ENCODE measurements at regions not wholly inside any gene's neighbourhood (a gene's known extent, or its start where the extent isn't known, plus 50 kb on each side); places are given as distances from the start of the nearest gene placed in this dataset.

- DNase-seq (ENCODE audit: extremely low spot score): no peak
- ChIA-PET CTCF (no interaction called here), POLR2A (no interaction called here)
- no peak for TF ChIP-seq HDGF (IDR thresholded peaks at IDR 0.05; ENCODE audit: borderline replicate concordance)
- TF ChIP-seq NFRKB (IDR thresholded peaks at IDR 0.05): no peak
- TF ChIP-seq LEF1 (IDR thresholded peaks at IDR 0.05; ENCODE audit: borderline replicate concordance): no peak
- no peak for TF ChIP-seq FOXK2 (IDR thresholded peaks at IDR 0.05)
- no peak for TF ChIP-seq SUZ12 (IDR thresholded peaks at IDR 0.05)
- no peak for TF ChIP-seq FOXA1 (IDR thresholded peaks at IDR 0.05)
- no peak for TF ChIP-seq ELF4 (IDR thresholded peaks at IDR 0.05)
- no peak for TF ChIP-seq ARNT (IDR thresholded peaks at IDR 0.05)
- TF ChIP-seq, protein P1, sequence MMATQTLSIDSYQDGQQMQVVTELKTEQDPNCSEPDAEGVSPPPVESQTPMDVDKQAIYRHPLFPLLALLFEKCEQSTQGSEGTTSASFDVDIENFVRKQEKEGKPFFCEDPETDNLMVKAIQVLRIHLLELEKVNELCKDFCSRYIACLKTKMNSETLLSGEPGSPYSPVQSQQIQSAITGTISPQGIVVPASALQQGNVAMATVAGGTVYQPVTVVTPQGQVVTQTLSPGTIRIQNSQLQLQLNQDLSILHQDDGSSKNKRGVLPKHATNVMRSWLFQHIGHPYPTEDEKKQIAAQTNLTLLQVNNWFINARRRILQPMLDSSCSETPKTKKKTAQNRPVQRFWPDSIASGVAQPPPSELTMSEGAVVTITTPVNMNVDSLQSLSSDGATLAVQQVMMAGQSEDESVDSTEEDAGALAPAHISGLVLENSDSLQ (IDR thresholded peaks at IDR 0.05): no peak
- TF ChIP-seq ZNF384 (IDR thresholded peaks at IDR 0.05): no peak
- TF ChIP-seq TARDBP (IDR thresholded peaks at IDR 0.05): no peak
- no peak for TF ChIP-seq BHLHE40 (IDR thresholded peaks at IDR 0.05; ENCODE audit: borderline replicate concordance)
- TF ChIP-seq FOXM1 (IDR thresholded peaks at IDR 0.05; ENCODE audit: borderline replicate concordance): no peak
- no peak for TF ChIP-seq L3MBTL2 (conservative IDR thresholded peaks at IDR 0.05)
- TF ChIP-seq SP1 (IDR thresholded peaks at IDR 0.05): no peak
- TF ChIP-seq CTBP1 (IDR thresholded peaks at IDR 0.05; ENCODE audit: borderline replicate concordance): no peak
Measured at GRCh38 chr2:122743021-122743675, 987.7 kb downstream of the TSN start.

DNA sequence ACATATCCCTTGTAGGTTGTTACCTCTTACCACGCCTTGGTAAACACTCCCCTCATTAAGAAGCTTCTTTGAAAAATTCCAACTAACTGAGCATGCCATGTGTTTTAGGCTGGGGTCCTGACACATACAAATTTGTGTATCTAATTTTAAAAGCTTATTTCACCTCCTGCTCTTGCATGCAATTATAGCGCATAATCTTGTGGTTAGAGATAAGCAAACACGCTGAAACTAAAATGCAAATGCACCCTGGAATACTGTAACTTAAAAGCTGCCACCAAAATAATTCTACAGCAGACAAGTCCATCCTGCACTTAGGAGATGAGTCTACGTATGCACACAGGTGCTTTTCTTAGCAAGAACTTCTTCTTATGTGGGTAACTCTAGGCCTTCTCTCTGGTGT lies 990.2 kb downstream of the TSN start:
- CTCF ChIA-PET: no interaction called here
- POLR2A ChIA-PET: no interaction called here
- DNase-seq (ENCODE audit: extremely low spot score): no peak

GRCh38 chr2:122747670-122748069 lies 992.2 kb downstream of the TSN start:
- POLR2A ChIA-PET: no interaction called here
- DNase-seq (ENCODE audit: extremely low spot score): no peak
- CTCF ChIA-PET: no interaction called here
- TF ChIP-seq FOXM1 (IDR thresholded peaks at IDR 0.05; ENCODE audit: borderline replicate concordance) (no peak), ZNF384 (IDR thresholded peaks at IDR 0.05) (no peak), HDGF (IDR thresholded peaks at IDR 0.05; ENCODE audit: borderline replicate concordance) (no peak), CTBP1 (IDR thresholded peaks at IDR 0.05; ENCODE audit: borderline replicate concordance) (no peak), NFRKB (IDR thresholded peaks at IDR 0.05) (no peak), SP1 (IDR thresholded peaks at IDR 0.05) (no peak), ELF4 (IDR thresholded peaks at IDR 0.05) (no peak)

More for the DNA sequence above, 990.2 kb downstream of the TSN start:
- no peak for TF ChIP-seq TARDBP (IDR thresholded peaks at IDR 0.05)
- no peak for TF ChIP-seq BHLHE40 (IDR thresholded peaks at IDR 0.05; ENCODE audit: borderline replicate concordance)
- TF ChIP-seq, protein P1 (IDR thresholded peaks at IDR 0.05): no peak
- no peak for TF ChIP-seq FOXM1 (IDR thresholded peaks at IDR 0.05; ENCODE audit: borderline replicate concordance)
- no peak for TF ChIP-seq L3MBTL2 (conservative IDR thresholded peaks at IDR 0.05)
- no peak for TF ChIP-seq LEF1 (IDR thresholded peaks at IDR 0.05; ENCODE audit: borderline replicate concordance)
- TF ChIP-seq SUZ12 (IDR thresholded peaks at IDR 0.05): no peak
- TF ChIP-seq ARNT (IDR thresholded peaks at IDR 0.05): no peak
- no peak for TF ChIP-seq FOXK2 (IDR thresholded peaks at IDR 0.05)
- no peak for TF ChIP-seq ZNF384 (IDR thresholded peaks at IDR 0.05)
- no peak for TF ChIP-seq HDGF (IDR thresholded peaks at IDR 0.05; ENCODE audit: borderline replicate concordance)
- TF ChIP-seq CTBP1 (IDR thresholded peaks at IDR 0.05; ENCODE audit: borderline replicate concordance): no peak
- TF ChIP-seq SP1 (IDR thresholded peaks at IDR 0.05): no peak
- no peak for TF ChIP-seq NFRKB (IDR thresholded peaks at IDR 0.05)
- no peak for TF ChIP-seq FOXA1 (IDR thresholded peaks at IDR 0.05)
- no peak for TF ChIP-seq ELF4 (IDR thresholded peaks at IDR 0.05)

- CTCF ChIA-PET: no interaction called here
- no peak for TF ChIP-seq BHLHE40 (IDR thresholded peaks at IDR 0.05; ENCODE audit: borderline replicate concordance)
- TF ChIP-seq LEF1 (IDR thresholded peaks at IDR 0.05; ENCODE audit: borderline replicate concordance): no peak
- TF ChIP-seq ZNF384 (IDR thresholded peaks at IDR 0.05): no peak
- no peak for TF ChIP-seq TARDBP (IDR thresholded peaks at IDR 0.05)
- TF ChIP-seq SP1 (IDR thresholded peaks at IDR 0.05): no peak
- no peak for TF ChIP-seq HDGF (IDR thresholded peaks at IDR 0.05; ENCODE audit: borderline replicate concordance)
- TF ChIP-seq ELF4 (IDR thresholded peaks at IDR 0.05): no peak
- TF ChIP-seq FOXA1 (IDR thresholded peaks at IDR 0.05): no peak
- TF ChIP-seq, protein P1 (IDR thresholded peaks at IDR 0.05): no peak
- no peak for TF ChIP-seq FOXM1 (IDR thresholded peaks at IDR 0.05; ENCODE audit: borderline replicate concordance)
- no peak for TF ChIP-seq SUZ12 (IDR thresholded peaks at IDR 0.05)
- no peak for TF ChIP-seq CTBP1 (IDR thresholded peaks at IDR 0.05; ENCODE audit: borderline replicate concordance)
- no peak for TF ChIP-seq L3MBTL2 (conservative IDR thresholded peaks at IDR 0.05)
- TF ChIP-seq NFRKB (IDR thresholded peaks at IDR 0.05): no peak
- TF ChIP-seq FOXK2 (IDR thresholded peaks at IDR 0.05): no peak
- POLR2A ChIA-PET: no interaction called here
- DNase-seq (ENCODE audit: extremely low spot score): no peak
Measured at GRCh38 chr2:122748552-122749011, 993.1 kb downstream of the TSN start.

GRCh38 chr2:122749405-122749804 lies 994.0 kb downstream of the TSN start:
- TF ChIP-seq BHLHE40 (IDR thresholded peaks at IDR 0.05; ENCODE audit: borderline replicate concordance) (no peak), TARDBP (IDR thresholded peaks at IDR 0.05) (no peak), CTBP1 (IDR thresholded peaks at IDR 0.05; ENCODE audit: borderline replicate concordance) (no peak), SP1 (IDR thresholded peaks at IDR 0.05) (no peak), ZNF384 (IDR thresholded peaks at IDR 0.05) (no peak), FOXM1 (IDR thresholded peaks at IDR 0.05; ENCODE audit: borderline replicate concordance) (no peak), ELF4 (IDR thresholded peaks at IDR 0.05) (no peak), LEF1 (IDR thresholded peaks at IDR 0.05; ENCODE audit: borderline replicate concordance) (no peak), HDGF (IDR thresholded peaks at IDR 0.05; ENCODE audit: borderline replicate concordance) (no peak), L3MBTL2 (conservative IDR thresholded peaks at IDR 0.05) (no peak), NFRKB (IDR thresholded peaks at IDR 0.05) (no peak), ARNT (IDR thresholded peaks at IDR 0.05) (no peak)
- TF ChIP-seq, protein P1 (IDR thresholded peaks at IDR 0.05): no peak
- no peak for DNase-seq (ENCODE audit: extremely low spot score)
- POLR2A ChIA-PET: no interaction called here
- CTCF ChIA-PET: no interaction called here

Data from HEK293T (cell line).